B cell (primary cell): ENCODE measurements at regions not wholly inside any gene's neighbourhood (a gene's known extent, or its start where the extent isn't known, plus 50 kb on each side); places are given as distances from the start of the nearest gene placed in this dataset.

Experiments used
- EZH2 ChIP-seq: IDR thresholded peaks from 2 replicates; pipeline ENCODE4 v1.6.1; 2012; ENCODE audit warnings: borderline replicate concordance, low read depth, mild to moderate bottlenecking, moderate library complexity, low read length; ENCODE audit not compliant: insufficient read depth, poor library complexity, severe bottlenecking
- TF ChIP-seq, protein P1 (sequence below): fragments of 200-600 bp; IDR thresholded peaks from one replicate; pipeline ENCODE4 v1.8.0; 2022; ENCODE audit warnings: antibody characterized with exemption, mild to moderate bottlenecking

DNA sequence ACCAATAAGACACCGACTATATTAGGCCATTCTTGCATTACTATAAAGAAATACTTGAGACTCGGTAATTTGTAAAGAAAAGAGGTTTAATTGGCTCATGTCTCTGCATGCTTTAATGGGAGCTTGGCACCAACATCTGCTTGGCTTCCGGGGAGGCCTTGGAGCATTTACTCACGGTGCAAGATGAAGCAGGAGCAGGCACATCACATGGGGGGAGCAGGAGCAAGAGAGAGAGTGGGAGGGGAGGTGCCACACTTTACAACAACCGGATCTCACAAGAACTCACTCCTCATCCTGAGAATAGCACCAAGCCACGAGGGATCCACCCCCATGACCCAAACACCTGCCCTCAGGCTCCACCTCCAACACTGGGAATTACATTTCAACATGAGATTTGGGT lies 224.8 kb downstream of the KLF5 start:
- TF ChIP-seq, protein P1, sequence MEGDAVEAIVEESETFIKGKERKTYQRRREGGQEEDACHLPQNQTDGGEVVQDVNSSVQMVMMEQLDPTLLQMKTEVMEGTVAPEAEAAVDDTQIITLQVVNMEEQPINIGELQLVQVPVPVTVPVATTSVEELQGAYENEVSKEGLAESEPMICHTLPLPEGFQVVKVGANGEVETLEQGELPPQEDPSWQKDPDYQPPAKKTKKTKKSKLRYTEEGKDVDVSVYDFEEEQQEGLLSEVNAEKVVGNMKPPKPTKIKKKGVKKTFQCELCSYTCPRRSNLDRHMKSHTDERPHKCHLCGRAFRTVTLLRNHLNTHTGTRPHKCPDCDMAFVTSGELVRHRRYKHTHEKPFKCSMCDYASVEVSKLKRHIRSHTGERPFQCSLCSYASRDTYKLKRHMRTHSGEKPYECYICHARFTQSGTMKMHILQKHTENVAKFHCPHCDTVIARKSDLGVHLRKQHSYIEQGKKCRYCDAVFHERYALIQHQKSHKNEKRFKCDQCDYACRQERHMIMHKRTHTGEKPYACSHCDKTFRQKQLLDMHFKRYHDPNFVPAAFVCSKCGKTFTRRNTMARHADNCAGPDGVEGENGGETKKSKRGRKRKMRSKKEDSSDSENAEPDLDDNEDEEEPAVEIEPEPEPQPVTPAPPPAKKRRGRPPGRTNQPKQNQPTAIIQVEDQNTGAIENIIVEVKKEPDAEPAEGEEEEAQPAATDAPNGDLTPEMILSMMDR, result no peak
- TF ChIP-seq EZH2, result no peak
